Heart left ventricle (tissue), 13 donors: ENCODE measurements at regions not wholly inside any gene's neighbourhood (a gene's known extent, or its start where the extent isn't known, plus 50 kb on each side); places are given as distances from the start of the nearest gene placed in this dataset.

ENCODE experiments used
- CTCF ChIP-seq, 12 donors: fragments of 200-600 bp; sonication (generic) in 4 of 12; IDR thresholded peaks; one replicate each; pipeline versions ENCODE4 v1.5.0 to v1.8.0; 2018 to 2022; ENCODE audit warnings: antibody characterized with exemption in 12 of 12, mild to moderate bottlenecking in 5 of 12
- POLR2A ChIP-seq, 2 donors: fragments of 450-650 bp; IDR thresholded peaks; one replicate each; pipeline ENCODE4 v1.6.1; 2017; ENCODE audit warnings: antibody characterized with exemption in 2 of 2, mild to moderate bottlenecking in 2 of 2, moderate library complexity in 2 of 2
- donor health status: ischemic (EF 13 %, LVEDD 7.1; RV severe dilation, severe dysfunction).
- donor health status: DM: no; HTN: yes; CAD: no.
- donor health status: DM: no; HTN: no; CAD: no.
- donor health status: ischemic (EF 25% LVEDD 6.9; RV normal size, moderate dysfunction).
- donor health status: ischemic (EF 25% LVEDD 5.7; RV mildly dilated, moderate dysfunction).
- donor health status: ischemic (EF 35%, LVEDD 5.7; RV mildly dilated, moderate dysfunction).
- donor health status: nonischemic (EF 11% LVEDD 7.7; RV severe dilation, severe dysfunction).
- donor health status: DM: yes; HTN: yes; CAD: no.
- donor health status: PGD.
- donor health status: ischemic (EF 29% LVEDD 5.4; RV normal size, mild dysfunction).
- donor health status: nonischemic (EF 23%, LVEDD 6.1; RV moderate dilation, normal function).

- TF ChIP-seq CTCF (IDR thresholded peaks at IDR 0.05) (no peak), POLR2A (IDR thresholded peaks at IDR 0.05) (no peak)
Measured at GRCh38 chr21:23607782-23608431, 1999.4 kb downstream of the MRPL39 start.
